HG02642 (cell line): ENCODE measurements at regions not wholly inside any gene's neighbourhood (a gene's known extent, or its start where the extent isn't known, plus 50 kb on each side); places are given as distances from the start of the nearest gene placed in this dataset.

Experiments used
- ATAC-seq: cut with Tn5 transposase; IDR thresholded peaks from one replicate; pipeline ENCODE4 v1.9.1; 2021; ENCODE audit warnings: mild to moderate bottlenecking; ENCODE audit not compliant: unreplicated experiment, poor library complexity

DNA sequence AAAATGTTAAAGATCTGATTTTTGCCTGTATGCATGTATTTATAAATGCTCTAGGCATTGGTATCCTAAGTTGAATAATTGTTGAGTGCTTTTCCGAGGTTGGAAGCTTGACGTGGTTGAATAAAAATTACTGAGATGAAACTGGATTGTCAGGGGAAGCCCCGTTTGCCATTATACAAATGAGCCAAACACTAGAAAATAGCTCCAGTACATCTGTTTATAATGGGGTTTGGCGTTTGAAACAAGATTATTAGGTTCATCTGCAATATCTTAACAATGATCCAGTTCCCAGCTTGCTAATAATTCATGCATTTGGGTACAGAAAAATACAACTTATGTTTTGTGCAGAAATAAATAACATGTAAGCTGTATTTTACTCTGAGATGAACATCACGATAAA, 789.6 kb downstream of the GALC start:
- ATAC-seq: no peak

GRCh38 chr14:87199381-87199780, 793.6 kb downstream of the GALC start:
- ATAC-seq: no peak

- no peak for ATAC-seq
These were observed 796.5 kb downstream of the GALC start for GRCh38 chr14:87196436-87196835.

DNA sequence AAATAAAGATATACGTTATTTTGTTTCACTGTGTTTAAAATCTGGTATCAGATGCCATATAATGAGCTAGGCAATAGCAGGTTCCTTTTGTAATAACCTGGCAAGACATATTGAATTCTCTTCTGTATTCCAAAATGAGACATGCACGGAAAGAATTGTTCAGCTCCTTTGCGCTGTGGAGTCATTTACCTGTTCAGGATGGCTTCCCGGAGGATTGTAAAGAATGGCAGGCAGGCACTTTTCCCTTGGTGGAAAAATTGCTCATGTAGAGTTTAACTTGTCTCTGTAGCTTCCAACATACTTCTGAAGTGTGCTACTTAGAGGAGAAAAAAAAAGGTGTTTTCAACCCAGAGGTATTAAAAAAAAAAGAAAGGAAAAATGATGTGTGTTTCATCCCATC, 805.2 kb downstream of the GALC start:
- no peak for ATAC-seq

GRCh38 chr14:87186737-87187136, 806.2 kb downstream of the GALC start:
- ATAC-seq: no peak

- no peak for ATAC-seq
These were observed 806.9 kb downstream of the GALC start for GRCh38 chr14:87185961-87186560.

GRCh38 chr14:87184180-87184579, 808.8 kb downstream of the GALC start:
- no peak for ATAC-seq

- no peak for ATAC-seq
These were observed 811.7 kb downstream of the GALC start for GRCh38 chr14:87181288-87181687.

DNA sequence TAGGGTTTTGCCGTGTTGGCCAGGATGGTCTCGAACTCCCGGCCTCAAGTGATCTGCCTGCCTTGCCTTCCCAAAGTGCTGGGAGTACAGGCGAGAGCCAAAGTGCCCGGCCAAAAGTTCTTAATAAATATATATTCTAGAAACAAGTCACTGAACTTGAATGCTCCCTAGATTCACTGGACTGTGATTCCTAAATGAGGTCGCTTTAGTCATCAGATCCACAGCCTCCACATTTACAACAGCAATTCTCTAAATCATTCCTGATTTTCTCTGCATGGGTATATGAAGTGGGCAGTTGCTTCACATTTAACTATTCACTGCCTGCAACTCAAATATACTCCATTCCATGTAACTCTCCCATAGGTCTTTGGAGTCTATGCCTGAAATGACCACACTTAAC, 813.0 kb downstream of the GALC start:
- ATAC-seq: no peak

- no peak for ATAC-seq
These were observed 814.7 kb downstream of the GALC start for GRCh38 chr14:87178277-87178676.

DNA sequence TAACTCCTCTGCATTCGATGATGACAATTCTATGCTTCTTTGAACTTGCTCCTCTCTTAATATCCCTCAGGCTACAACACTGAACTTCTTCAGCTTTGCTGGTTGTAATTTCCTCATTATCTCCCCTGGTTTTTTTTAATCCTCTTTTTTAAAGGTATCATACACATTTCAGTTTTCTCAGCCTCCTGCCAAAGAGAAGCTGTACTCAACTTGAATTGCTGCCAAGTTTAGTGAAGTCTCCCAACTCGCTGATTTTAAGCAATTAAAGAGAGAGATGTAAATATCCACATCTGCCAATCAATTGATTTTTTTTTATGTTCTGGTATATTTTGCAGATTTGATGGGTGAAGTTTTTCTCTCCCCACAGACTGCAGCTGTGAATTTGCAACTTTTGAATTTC, 817.8 kb downstream of the GALC start:
- no peak for ATAC-seq

DNA sequence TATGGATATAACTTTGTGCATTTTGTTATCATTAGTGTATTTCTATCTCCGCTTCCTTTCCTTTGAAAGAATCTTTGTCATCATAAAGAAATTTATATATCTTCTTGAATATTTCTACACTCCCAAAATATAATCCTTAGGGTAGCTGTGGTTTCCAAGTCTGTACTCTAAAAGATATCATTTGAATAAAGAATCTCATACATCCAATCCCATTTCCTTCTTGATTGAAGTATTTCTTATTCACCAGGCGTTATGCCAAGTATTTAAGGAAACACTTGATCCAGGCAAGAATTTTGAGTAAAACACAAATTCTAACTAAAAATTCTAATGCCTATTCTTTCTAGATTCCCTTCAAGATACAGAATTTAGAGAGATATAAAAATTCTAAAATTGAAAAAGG, 821.8 kb downstream of the GALC start:
- no peak for ATAC-seq

- ATAC-seq: no peak
These were observed 822.8 kb downstream of the GALC start for GRCh38 chr14:87170179-87170578.

- ATAC-seq: no peak
These were observed 823.6 kb downstream of the GALC start for GRCh38 chr14:87169362-87169761.

- ATAC-seq: no peak
These were observed 831.5 kb downstream of the GALC start for GRCh38 chr14:87161502-87161901.

DNA sequence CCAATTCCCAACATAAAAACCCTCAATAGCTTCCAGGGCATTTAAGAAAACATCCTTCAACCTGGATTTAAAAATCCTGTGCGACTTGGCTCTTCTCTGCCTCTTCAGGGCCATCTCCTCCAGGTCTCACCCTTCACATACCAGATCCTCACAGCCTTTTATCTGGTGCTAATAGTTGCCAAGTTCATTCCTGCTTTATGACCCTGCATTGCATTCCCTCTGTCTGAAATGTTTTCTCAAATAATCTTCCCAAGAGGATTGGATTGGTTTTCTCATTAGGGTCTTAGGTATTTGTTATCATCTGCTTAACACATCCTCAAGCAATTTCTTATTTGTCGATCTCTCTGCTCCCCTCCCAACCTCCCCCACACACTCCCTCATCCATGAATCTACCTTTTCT, 832.0 kb downstream of the GALC start:
- no peak for ATAC-seq

DNA sequence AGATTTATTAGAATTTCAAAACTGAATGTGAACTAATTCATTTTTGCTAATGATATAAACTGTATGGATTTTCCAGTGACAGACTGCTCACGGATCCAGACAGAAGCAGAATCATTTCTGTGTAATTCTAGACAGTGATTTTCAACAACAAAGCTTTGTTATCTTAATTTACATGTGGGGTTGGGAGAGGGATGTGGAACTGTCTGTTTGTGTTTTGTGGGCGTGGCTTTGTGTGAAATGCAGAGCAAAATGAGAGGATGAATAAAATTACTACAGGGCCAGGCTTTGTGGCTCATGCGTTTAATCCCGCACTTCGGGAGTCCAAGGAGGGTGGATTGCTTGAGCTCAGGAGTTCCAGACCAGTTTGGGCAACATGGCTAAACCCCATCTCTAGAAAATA, 834.7 kb downstream of the GALC start:
- no peak for ATAC-seq

DNA sequence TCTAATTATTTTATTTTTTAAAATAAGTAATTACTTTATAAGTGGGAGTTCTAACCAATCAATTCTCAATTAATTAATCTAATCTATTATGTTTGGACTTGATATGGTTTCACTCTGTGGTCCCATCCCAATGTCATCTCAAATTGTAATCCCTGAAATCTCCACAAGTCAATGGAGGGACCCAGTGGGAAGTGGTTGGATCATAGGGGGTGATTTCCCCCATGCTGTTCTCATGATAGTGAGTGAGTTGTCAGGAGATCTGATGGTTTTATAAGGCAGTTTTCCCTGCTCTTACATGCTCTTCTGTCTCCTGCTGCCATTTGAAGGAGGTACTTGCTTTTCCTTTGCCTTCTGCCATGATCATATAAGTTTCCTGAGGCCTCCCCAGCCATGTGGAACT, 836.1 kb downstream of the GALC start:
- no peak for ATAC-seq

DNA sequence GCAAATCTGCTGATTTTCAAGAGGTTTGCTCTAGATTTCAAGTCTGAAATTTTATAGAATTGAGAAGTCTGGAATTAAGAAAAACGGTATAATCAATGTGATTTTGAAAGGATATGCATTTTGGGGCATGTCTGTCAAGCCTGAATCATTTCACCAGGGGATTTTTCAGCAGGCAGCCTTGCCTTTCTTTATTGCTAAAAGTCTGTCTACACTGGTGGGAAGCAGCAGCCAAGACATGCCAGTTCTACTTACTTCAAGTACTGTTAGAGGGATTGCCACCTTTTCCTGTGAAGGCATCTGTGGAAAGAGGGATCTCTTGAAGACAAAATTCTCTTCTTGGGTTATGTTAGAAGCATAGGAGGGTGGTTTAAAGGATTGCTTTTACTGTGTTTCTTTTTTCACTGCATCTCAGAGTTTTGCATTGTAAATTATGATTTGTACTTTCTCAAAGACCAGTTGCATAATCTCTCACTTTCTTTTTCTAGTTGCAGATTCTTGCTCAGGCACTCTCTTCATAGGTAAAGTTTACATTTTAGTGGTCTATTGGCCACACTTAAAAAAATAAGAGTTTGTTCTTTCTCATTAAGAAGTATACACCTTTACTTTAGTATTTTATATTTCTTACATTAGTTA, 837.0 kb downstream of the GALC start:
- no peak for ATAC-seq

DNA sequence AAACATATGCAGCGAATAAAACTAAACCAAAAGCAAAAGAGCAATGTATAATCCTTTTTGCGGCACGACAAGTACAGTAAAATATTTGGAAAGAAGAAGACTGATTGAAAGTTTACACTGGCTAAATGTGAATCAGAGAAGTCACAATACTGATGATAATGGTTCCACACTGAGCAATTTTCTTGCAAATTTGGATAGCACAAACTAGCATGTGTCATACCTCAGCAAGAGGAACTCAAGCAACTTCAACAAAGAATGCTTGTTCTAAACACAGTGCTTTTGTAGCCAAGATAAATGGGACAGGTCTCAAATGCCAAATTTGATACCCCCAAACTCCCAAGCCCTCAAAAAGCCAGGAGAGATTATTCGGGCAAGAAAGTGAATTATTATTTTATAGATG, 839.1 kb downstream of the GALC start:
- no peak for ATAC-seq

DNA sequence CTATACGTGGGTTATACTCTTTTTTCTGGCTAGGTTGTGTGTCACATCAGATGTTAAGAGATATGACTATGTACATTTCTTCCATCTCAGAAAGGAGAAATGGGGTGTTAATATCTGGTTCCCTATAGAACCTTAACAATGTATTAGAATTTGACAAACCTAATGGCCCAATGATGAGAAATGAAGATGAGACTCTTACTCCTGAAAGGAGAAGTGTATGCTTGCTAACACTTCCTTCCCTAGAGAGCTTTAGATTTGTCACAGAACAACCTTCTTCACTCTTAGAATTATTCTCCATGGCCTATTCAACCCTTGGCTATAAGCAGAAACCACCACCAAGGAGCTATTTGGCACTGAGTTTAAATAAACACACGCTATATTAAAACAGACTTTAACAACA, 839.6 kb downstream of the GALC start:
- ATAC-seq: no peak

GRCh38 chr14:87152693-87153092, 840.3 kb downstream of the GALC start:
- ATAC-seq: no peak
